CD4-positive, alpha-beta memory T cell (primary cell): ENCODE measurements at regions not wholly inside any gene's neighbourhood (a gene's known extent, or its start where the extent isn't known, plus 50 kb on each side); places are given as distances from the start of the nearest gene placed in this dataset.
"Not testable (repeated sequence)": the region's sequence is repeated elsewhere in the genome, so short reads cannot be mapped to it uniquely, and the experiment has no call there.

Source experiments
- CTCF ChIA-PET: fragments of 350-600 bp; sonication (Branson Sonifier 250); formaldehyde crosslinking; loops from one replicate; lab custom pipeline; 2021; ENCODE audit warnings: inconsistent platforms; ENCODE audit not compliant: partially characterized antibody; lab: Charles Lee
- POLR2A ChIA-PET: fragments of 350-600 bp; sonication (Branson Sonifier 250); formaldehyde crosslinking; loops from one replicate; lab custom pipeline; 2021; ENCODE audit not compliant: partially characterized antibody; lab: Charles Lee
- DNase-seq, 5 donors: peaks; one replicate each; pipeline versions ENCODE4 v3.0.0 to v3.0.0-alpha.2; 2020 to 2022; ENCODE audit warnings: mixed read lengths in 1 of 5
- H3K27ac ChIP-seq: one replicate; pipeline ENCODE4 v1.7.0; 2013; ENCODE audit warnings: low read depth, low read length
- H3K27me3 ChIP-seq: 2 replicates; pipeline ENCODE4 v1.7.0; 2013; ENCODE audit warnings: mild to moderate bottlenecking, low read length, moderate library complexity; ENCODE audit not compliant: insufficient read depth
- H3K36me3 ChIP-seq: 2 replicates; pipeline ENCODE4 v1.7.0; 2013; ENCODE audit warnings: mild to moderate bottlenecking, low read length, moderate library complexity; ENCODE audit not compliant: insufficient read depth
- H3K4me1 ChIP-seq: 2 replicates; pipeline ENCODE4 v1.7.0; 2013; ENCODE audit warnings: mild to moderate bottlenecking, low read length, moderate library complexity; ENCODE audit not compliant: insufficient read depth
- H3K4me3 ChIP-seq, 2 donors: one replicate each; pipeline ENCODE4 v1.7.0; 2013; ENCODE audit warnings: low read length in 2 of 2, mild to moderate bottlenecking in 1 of 2
- H3K9me3 ChIP-seq, 2 donors: one replicate each; pipeline ENCODE4 v1.7.0; 2013; ENCODE audit warnings: low read length in 2 of 2, control low read depth in 1 of 2; ENCODE audit not compliant: control insufficient read depth in 1 of 2
- H3K27ac Mint-ChIP-seq, 7 donors: one replicate each; pipeline ENCODE4 v1.8.0; 2020 to 2021; ENCODE audit warnings: mixed read lengths in 7 of 7, mild to moderate bottlenecking in 6 of 7, inconsistent platforms in 3 of 7, moderate library complexity in 3 of 7
- H3K27me3 Mint-ChIP-seq, 2 donors: one replicate each; pipeline ENCODE4 v1.8.0; 2020 to 2021; ENCODE audit warnings: mixed read lengths in 2 of 2
- H3K36me3 Mint-ChIP-seq, 2 donors: one replicate each; pipeline ENCODE4 v1.8.0; 2020 to 2021; ENCODE audit warnings: mixed read lengths in 2 of 2, inconsistent platforms in 1 of 2, mild to moderate bottlenecking in 1 of 2
- H3K4me1 Mint-ChIP-seq, 4 donors: one replicate each; pipeline ENCODE4 v1.8.0; 2020 to 2021; ENCODE audit warnings: mixed read lengths in 4 of 4, mild to moderate bottlenecking in 1 of 4
- H3K4me3 Mint-ChIP-seq, 8 donors: one replicate each; pipeline ENCODE4 v1.8.0; 2020 to 2021; ENCODE audit warnings: mixed read lengths in 8 of 8, mild to moderate bottlenecking in 7 of 8, moderate library complexity in 6 of 8, inconsistent platforms in 3 of 8
- H3K9me3 Mint-ChIP-seq, 8 donors: one replicate each; pipeline ENCODE4 v1.8.0; 2020 to 2021; ENCODE audit warnings: mixed read lengths in 8 of 8, mild to moderate bottlenecking in 5 of 8, inconsistent platforms in 3 of 8, moderate library complexity in 1 of 8
- intact Hi-C: fragments of 100-400 bp; cut with micrococcal nuclease; formaldehyde crosslinking; loops from one replicate; pipeline ENCODE4 v1.15.1; 2023

DNA sequence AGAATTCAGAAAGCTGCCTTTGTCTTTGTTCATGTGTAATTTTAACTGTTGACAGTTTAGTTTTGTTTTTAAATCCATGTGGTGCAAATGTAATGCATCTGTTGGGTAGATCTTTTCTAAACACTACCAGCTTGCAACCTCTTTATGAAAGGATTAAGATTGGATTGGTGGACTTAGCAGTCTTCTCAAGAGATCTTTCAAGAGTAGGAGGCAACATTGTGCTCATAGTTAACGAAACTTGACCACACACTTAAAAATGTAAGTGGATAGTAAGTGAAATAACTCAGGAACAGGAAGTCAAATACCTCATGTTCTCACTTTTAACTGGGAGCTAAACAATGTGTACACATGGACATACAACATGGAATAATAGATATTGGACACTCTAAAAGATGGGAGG lies 579.0 kb downstream of the RIT2 start:
- no peaks in the 10 kb centered on the region for H3K4me1 Mint-ChIP-seq
- Histone ChIP-seq H3K4me3 (no peak overlapping the region), H3K27ac (no peak overlapping the region), H3K9me3 (no peaks in the 10 kb centered on the region), H3K4me1 (no peaks in the 10 kb centered on the region), H3K27me3 (no peaks in the 10 kb centered on the region), H3K36me3 (no peaks in the 10 kb centered on the region)
- no peak for DNase-seq
- no peaks in the 10 kb centered on the region for H3K27me3 Mint-ChIP-seq
- intact Hi-C loops, result no loop called here
- POLR2A ChIA-PET, result no interaction called here
- peaks cover 0 to 9% (median 3%) of the 10 kb centered on the region in 8 donors for H3K9me3 Mint-ChIP-seq
- CTCF ChIA-PET, result no interaction called here
- no peak overlapping the region for H3K4me3 Mint-ChIP-seq
- no peak overlapping the region for H3K27ac Mint-ChIP-seq
- H3K36me3 Mint-ChIP-seq, result no peaks in the 10 kb centered on the region

DNA sequence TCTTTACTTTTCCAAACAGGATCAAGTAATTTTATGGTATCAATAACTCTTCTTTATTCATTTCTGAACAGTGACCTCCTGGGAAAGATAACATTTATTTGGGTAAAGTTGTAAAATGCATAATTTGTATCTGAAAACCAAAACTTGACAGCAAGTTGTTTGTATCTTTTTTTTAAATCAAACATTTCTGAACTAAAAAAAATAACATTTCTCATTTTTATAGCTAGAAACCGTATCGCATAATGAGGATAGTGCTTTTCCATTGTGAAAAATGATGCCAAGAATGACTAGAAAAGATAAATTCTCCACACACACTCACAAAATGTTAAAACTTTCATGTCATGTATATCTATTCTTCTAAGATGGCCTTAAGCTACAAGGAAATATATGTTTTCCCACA lies 578.2 kb downstream of the RIT2 start:
- peaks cover 0 to 9% (median 3%) of the 10 kb centered on the region in 8 donors for H3K9me3 Mint-ChIP-seq
- POLR2A ChIA-PET, result no interaction called here

DNA sequence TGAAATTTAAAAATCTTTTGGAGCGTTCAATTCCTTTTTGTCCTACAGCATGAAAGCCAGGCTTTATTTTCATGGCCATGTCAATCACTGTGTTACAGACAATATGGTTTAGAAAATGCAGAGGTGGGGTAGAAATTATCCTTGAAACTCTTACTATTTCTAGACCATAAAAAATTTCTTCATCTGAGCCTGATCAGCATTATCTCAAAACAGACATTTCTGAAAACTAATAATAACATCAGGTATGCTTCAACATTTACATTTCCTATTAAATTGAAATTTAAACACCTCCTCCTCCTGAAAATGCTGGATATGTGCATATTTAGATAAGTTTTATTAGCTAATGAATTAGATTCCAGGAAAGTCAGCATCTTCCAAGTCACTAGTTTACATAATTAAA lies 570.6 kb downstream of the RIT2 start:
- Mint-ChIP-seq H3K4me1 (no peaks in the 10 kb centered on the region), H3K4me3 (no peak overlapping the region), H3K36me3 (no peaks in the 10 kb centered on the region), H3K9me3 (peaks cover 0 to 11% (median 5%) of the 10 kb centered on the region in 8 donors), H3K27me3 (no peaks in the 10 kb centered on the region), H3K27ac (no peak overlapping the region)
- intact Hi-C loops, result no loop called here
- H3K27ac ChIP-seq, result no peak overlapping the region
- H3K27me3 ChIP-seq, result no peaks in the 10 kb centered on the region
- no peaks in the 10 kb centered on the region for H3K36me3 ChIP-seq
- no peak overlapping the region for H3K4me3 ChIP-seq
- ChIA-PET CTCF (no interaction called here), POLR2A (no interaction called here)
- no peaks in the 10 kb centered on the region for H3K9me3 ChIP-seq
- no peak for DNase-seq
- no peaks in the 10 kb centered on the region for H3K4me1 ChIP-seq

More for the DNA sequence above, 578.2 kb downstream of the RIT2 start:
- Mint-ChIP-seq H3K27me3 (no peaks in the 10 kb centered on the region), H3K4me1 (no peaks in the 10 kb centered on the region), H3K27ac (no peak overlapping the region), H3K36me3 (no peaks in the 10 kb centered on the region), H3K4me3 (no peak overlapping the region)
- intact Hi-C loops, result no loop called here
- no peaks in the 10 kb centered on the region for H3K36me3 ChIP-seq
- CTCF ChIA-PET, result no interaction called here
- H3K27ac ChIP-seq, result no peak overlapping the region
- H3K27me3 ChIP-seq, result no peaks in the 10 kb centered on the region
- H3K4me1 ChIP-seq, result no peaks in the 10 kb centered on the region
- H3K4me3 ChIP-seq, result no peak overlapping the region
- H3K9me3 ChIP-seq, result no peaks in the 10 kb centered on the region
- DNase-seq, result no peak

DNA sequence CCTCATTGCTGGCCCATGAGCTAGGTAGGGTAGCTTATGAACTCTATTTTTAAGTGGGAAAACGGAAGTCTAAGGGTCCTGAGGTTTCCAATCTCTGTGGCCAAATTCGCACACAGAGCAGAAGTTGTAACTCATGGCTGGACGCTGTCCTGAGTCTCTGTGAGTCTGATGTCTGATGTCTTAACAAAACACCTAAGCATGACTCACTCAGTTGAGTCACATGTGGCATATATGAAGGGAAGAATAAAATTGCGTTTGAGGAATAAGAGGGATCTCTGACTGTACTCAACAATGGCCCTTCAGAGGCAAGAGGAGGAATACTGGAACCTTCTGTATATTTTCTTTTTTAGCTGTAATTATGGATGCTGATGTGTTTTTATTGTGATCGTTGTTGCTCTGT lies 569.7 kb downstream of the RIT2 start:
- no peaks in the 10 kb centered on the region for H3K27me3 ChIP-seq
- Mint-ChIP-seq H3K27me3 (no peaks in the 10 kb centered on the region), H3K4me1 (no peaks in the 10 kb centered on the region), H3K4me3 (no peak overlapping the region), H3K9me3 (peaks cover 0 to 11% (median 5%) of the 10 kb centered on the region in 8 donors), H3K27ac (no peak overlapping the region), H3K36me3 (no peaks in the 10 kb centered on the region)
- intact Hi-C loops, result no loop called here
- H3K4me3 ChIP-seq, result no peak overlapping the region
- no peak for DNase-seq
- no peaks in the 10 kb centered on the region for H3K36me3 ChIP-seq
- POLR2A ChIA-PET, result no interaction called here
- H3K9me3 ChIP-seq, result no peaks in the 10 kb centered on the region
- H3K4me1 ChIP-seq, result no peaks in the 10 kb centered on the region
- H3K27ac ChIP-seq, result no peak overlapping the region
- CTCF ChIA-PET, result no interaction called here

DNA sequence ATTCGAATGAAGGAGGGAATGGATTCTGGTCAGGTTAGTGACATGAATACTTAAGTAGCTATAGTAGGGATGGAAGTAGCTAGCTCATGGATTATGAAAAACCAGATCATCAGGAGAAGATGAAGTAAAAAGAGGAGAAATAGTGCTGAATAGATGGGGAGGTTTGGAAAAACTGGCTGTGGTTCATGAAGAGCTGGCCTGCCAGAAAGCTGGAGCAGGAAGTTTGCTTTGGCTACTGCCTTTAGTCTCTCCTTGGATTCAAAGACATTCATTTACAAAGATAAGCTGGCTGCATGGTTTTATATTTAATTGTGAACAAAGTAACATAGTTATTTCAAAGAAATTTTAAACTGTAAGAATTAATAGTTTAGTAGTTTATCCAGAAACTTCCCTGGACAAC lies 567.0 kb downstream of the RIT2 start:
- Histone ChIP-seq H3K4me1 (no peaks in the 10 kb centered on the region), H3K9me3 (no peaks in the 10 kb centered on the region), H3K36me3 (no peaks in the 10 kb centered on the region), H3K4me3 (no peak overlapping the region), H3K27me3 (no peaks in the 10 kb centered on the region), H3K27ac (no peak overlapping the region)
- CTCF ChIA-PET, result no interaction called here
- intact Hi-C loops, result no loop called here
- no peak overlapping the region for H3K27ac Mint-ChIP-seq
- no peaks in the 10 kb centered on the region for H3K36me3 Mint-ChIP-seq
- POLR2A ChIA-PET, result no interaction called here
- no peaks in the 10 kb centered on the region for H3K4me1 Mint-ChIP-seq
- DNase-seq, result no peak
- peaks cover 2 to 18% (median 10%) of the 10 kb centered on the region in 8 donors for H3K9me3 Mint-ChIP-seq
- H3K27me3 Mint-ChIP-seq, result no peaks in the 10 kb centered on the region
- no peak overlapping the region for H3K4me3 Mint-ChIP-seq

DNA sequence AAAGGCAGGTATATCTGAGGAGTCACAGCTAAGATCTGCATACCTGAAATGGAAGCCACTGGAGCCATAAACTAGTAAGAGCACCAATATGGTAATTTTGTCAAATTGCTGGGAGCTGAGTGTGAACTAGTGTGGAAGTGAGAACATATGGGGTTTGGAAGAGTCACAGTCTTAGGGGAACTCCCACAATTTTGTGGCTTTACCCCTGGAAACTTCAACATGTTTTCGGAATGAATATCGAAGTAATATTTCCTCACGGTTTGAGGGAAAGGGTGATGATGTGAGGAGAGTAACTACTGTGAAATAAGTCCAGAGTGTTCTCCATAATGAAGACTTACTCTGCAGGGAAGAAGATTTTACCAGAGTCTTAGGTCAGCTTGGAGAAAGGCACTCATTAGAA lies 565.9 kb downstream of the RIT2 start:
- ChIA-PET POLR2A (no interaction called here), CTCF (no interaction called here)
- H3K9me3 ChIP-seq, result no peaks in the 10 kb centered on the region
- no peaks in the 10 kb centered on the region for H3K27me3 Mint-ChIP-seq
- no peak overlapping the region for H3K4me3 ChIP-seq
- no peak overlapping the region for H3K4me3 Mint-ChIP-seq
- H3K27ac Mint-ChIP-seq, result no peak overlapping the region
- intact Hi-C loops, result no loop called here
- DNase-seq, result no peak
- no peaks in the 10 kb centered on the region for H3K36me3 ChIP-seq
- H3K27me3 ChIP-seq, result no peaks in the 10 kb centered on the region
- no peak overlapping the region for H3K27ac ChIP-seq
- no peaks in the 10 kb centered on the region for H3K4me1 ChIP-seq
- no peaks in the 10 kb centered on the region for H3K36me3 Mint-ChIP-seq
- H3K9me3 Mint-ChIP-seq, result peaks cover 4 to 24% (median 13%) of the 10 kb centered on the region in 8 donors
- H3K4me1 Mint-ChIP-seq, result no peaks in the 10 kb centered on the region

DNA sequence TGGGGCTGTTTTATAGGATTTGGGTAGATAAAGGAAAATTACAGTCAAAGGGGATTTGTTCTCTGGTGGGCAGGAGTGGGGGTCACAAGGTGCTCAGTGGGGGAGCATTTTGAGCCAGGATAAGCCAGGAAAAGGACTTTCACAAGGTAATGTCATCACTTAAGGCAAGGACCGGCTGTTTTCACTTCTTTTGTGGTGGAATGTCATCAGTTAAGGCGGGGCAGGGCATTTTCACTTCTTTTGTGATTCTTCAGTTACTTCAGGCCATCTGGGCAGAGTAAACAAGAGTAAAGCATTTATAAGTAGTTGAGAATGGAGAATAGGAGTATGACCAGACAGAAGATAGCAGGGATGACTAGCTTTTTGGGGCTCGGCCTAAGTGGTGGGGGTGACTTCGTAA lies 562.9 kb downstream of the RIT2 start:
- CTCF ChIA-PET, H3K36me3 Mint-ChIP-seq, POLR2A ChIA-PET, H3K4me3 ChIP-seq, H3K4me3 Mint-ChIP-seq, H3K36me3 ChIP-seq, H3K4me1 ChIP-seq, H3K27me3 Mint-ChIP-seq, DNase-seq, H3K27me3 ChIP-seq, H3K27ac ChIP-seq, H3K4me1 Mint-ChIP-seq, H3K27ac Mint-ChIP-seq, H3K9me3 ChIP-seq, intact Hi-C loops: not testable (repeated sequence)
- H3K9me3 Mint-ChIP-seq, result peaks cover 0 to 27% (median 14%) of the 10 kb centered on the region in 8 donors

DNA sequence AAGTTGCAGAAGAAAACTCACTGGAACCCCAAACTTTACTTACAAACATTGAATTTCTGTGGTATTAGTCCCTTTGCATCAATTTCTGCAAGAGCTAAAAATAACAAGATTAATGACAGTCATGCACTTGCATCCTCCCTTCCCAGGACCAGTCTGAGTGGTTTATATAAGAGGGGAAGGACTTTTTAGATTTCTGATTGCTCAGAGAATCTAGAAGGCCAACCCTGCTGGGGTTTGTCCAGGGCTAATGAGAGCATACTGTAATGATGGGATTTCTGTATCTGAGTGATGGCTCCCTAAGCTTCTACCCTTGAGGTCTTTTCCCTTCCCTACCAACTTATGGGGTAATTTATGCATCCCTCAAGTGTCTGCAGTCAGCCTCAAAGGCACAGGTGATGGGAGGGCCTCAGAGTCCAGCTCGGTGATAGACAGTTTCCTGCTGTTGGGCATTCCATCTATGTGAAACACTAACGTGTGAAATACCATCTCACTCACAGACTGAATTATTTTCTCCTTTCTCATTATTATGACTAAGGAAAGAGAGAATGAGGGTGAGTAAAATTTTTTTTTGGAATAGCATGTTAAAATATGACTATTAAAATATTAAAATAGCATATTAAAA lies 556.3 kb downstream of the RIT2 start:
- ChIA-PET POLR2A (no interaction called here), CTCF (no interaction called here)
- Mint-ChIP-seq H3K4me1 (no peaks in the 10 kb centered on the region), H3K27me3 (no peaks in the 10 kb centered on the region), H3K9me3 (peaks cover 0 to 15% (median 8%) of the 10 kb centered on the region in 8 donors), H3K4me3 (no peak overlapping the region), H3K27ac (no peak overlapping the region), H3K36me3 (no peaks in the 10 kb centered on the region)
- no peaks in the 10 kb centered on the region for H3K9me3 ChIP-seq
- no peaks in the 10 kb centered on the region for H3K4me1 ChIP-seq
- H3K36me3 ChIP-seq, result no peaks in the 10 kb centered on the region
- intact Hi-C loops, result no loop called here
- H3K27ac ChIP-seq, result no peak overlapping the region
- no peak for DNase-seq
- H3K27me3 ChIP-seq, result no peaks in the 10 kb centered on the region
- no peak overlapping the region for H3K4me3 ChIP-seq
